H9 (cell line): ENCODE measurements at regions not wholly inside any gene's neighbourhood (a gene's known extent, or its start where the extent isn't known, plus 50 kb on each side); places are given as distances from the start of the nearest gene placed in this dataset.

Experiments used
- DNase-seq: peaks from one replicate; pipeline ENCODE4 v3.0.0-alpha.2; 2017
- H2AFZ ChIP-seq: one replicate; pipeline ENCODE4 v1.6.1; 2013; ENCODE audit warnings: mild to moderate bottlenecking, low read length, control low read depth, moderate library complexity
- H2AK5ac ChIP-seq: 2 replicates; pipeline ENCODE4 v1.6.1; 2013; ENCODE audit warnings: low read length, control low read depth, mixed read lengths; ENCODE audit not compliant: insufficient read length
- H2BK120ac ChIP-seq: one replicate; pipeline ENCODE4 v1.6.1; 2013; ENCODE audit warnings: low read depth, mild to moderate bottlenecking, low read length, control low read depth, inconsistent platforms; ENCODE audit not compliant: poor library complexity, severe bottlenecking
- H2BK12ac ChIP-seq: 2 replicates; pipeline ENCODE4 v1.6.1; 2013; ENCODE audit warnings: low read length, control low read depth, mixed read lengths, low read depth; ENCODE audit not compliant: insufficient read length
- H2BK15ac ChIP-seq: 2 replicates; pipeline ENCODE4 v1.6.1; 2013; ENCODE audit warnings: low read depth, low read length, control low read depth
- H2BK20ac ChIP-seq: one replicate; pipeline ENCODE4 v1.6.1; 2013; ENCODE audit warnings: low read depth, mild to moderate bottlenecking, low read length, control low read depth, inconsistent platforms; ENCODE audit not compliant: poor library complexity, severe bottlenecking
- H2BK5ac ChIP-seq: 2 replicates; pipeline ENCODE4 v1.6.1; 2013; ENCODE audit warnings: low read length, control low read depth, mixed read lengths; ENCODE audit not compliant: insufficient read length
- H3K14ac ChIP-seq: 2 replicates; pipeline ENCODE4 v1.6.1; 2013; ENCODE audit warnings: low read length, control low read depth; ENCODE audit not compliant: insufficient read depth
- H3K18ac ChIP-seq: 2 replicates; pipeline ENCODE4 v1.6.1; 2013; ENCODE audit warnings: low read depth, mild to moderate bottlenecking, mixed read lengths, low read length, control low read depth; ENCODE audit not compliant: insufficient read length
- H3K23ac ChIP-seq: 2 replicates; pipeline ENCODE4 v1.6.1; 2013; ENCODE audit warnings: low read length, control low read depth, mixed read lengths, low read depth; ENCODE audit not compliant: insufficient read length
- H3K23me2 ChIP-seq: 2 replicates; pipeline ENCODE4 v1.6.1; 2013; ENCODE audit warnings: low read depth, mild to moderate bottlenecking, mixed read lengths, low read length, control low read depth; ENCODE audit not compliant: insufficient read length, poor library complexity, severe bottlenecking
- H3K27ac ChIP-seq: 2 replicates; pipeline ENCODE4 v1.5.1; 2013; ENCODE audit warnings: low read length, control low read depth, mixed read lengths, low read depth; ENCODE audit not compliant: insufficient read length
- H3K27me3 ChIP-seq: 2 replicates; pipeline ENCODE4 v1.6.1; 2013; ENCODE audit warnings: low read length, control low read depth, inconsistent platforms; ENCODE audit not compliant: insufficient read depth
- H3K4ac ChIP-seq: 2 replicates; pipeline ENCODE4 v1.6.1; 2013; ENCODE audit warnings: low read depth, mild to moderate bottlenecking, control low read depth, inconsistent platforms, low read length, moderate library complexity
- H3K4me1 ChIP-seq: 2 replicates; pipeline ENCODE4 v1.6.1; 2013; ENCODE audit warnings: low read length, control low read depth, inconsistent platforms; ENCODE audit not compliant: insufficient read depth
- H3K4me2 ChIP-seq: 2 replicates; pipeline ENCODE4 v1.6.1; 2013; ENCODE audit warnings: low read length, control low read depth, mixed read lengths; ENCODE audit not compliant: insufficient read length, insufficient read depth
- H3K56ac ChIP-seq: 2 replicates; pipeline ENCODE4 v1.6.1; 2013; ENCODE audit warnings: low read depth, mild to moderate bottlenecking, mixed read lengths, low read length, control low read depth; ENCODE audit not compliant: insufficient read length
- H3K79me1 ChIP-seq: 2 replicates; pipeline ENCODE4 v1.6.1; 2013; ENCODE audit warnings: low read depth, mild to moderate bottlenecking, moderate library complexity, low read length, control low read depth, inconsistent platforms; ENCODE audit not compliant: insufficient read depth, poor library complexity, severe bottlenecking
- H3K79me2 ChIP-seq: 2 replicates; pipeline ENCODE4 v1.6.1; 2013; ENCODE audit warnings: low read length, control low read depth, inconsistent platforms; ENCODE audit not compliant: insufficient read depth
- H3K9ac ChIP-seq: 2 replicates; pipeline ENCODE4 v1.6.1; 2013; ENCODE audit warnings: low read length, control low read depth, mixed read lengths; ENCODE audit not compliant: insufficient read length; ENCODE audit errors: extremely low read depth
- H3K9me3 ChIP-seq: one replicate; pipeline ENCODE4 v1.6.1; 2013; ENCODE audit warnings: low read depth, low read length, inconsistent platforms; ENCODE audit not compliant: control insufficient read depth
- H3T11ph ChIP-seq: one replicate; pipeline ENCODE4 v1.6.1; 2013; ENCODE audit warnings: mild to moderate bottlenecking, low read length, control low read depth, inconsistent platforms
- H4K20me1 ChIP-seq: one replicate; pipeline ENCODE4 v1.6.1; 2013; ENCODE audit not compliant: control insufficient read depth, insufficient read length, insufficient read depth
- H4K5ac ChIP-seq: 2 replicates; pipeline ENCODE4 v1.6.1; 2013; ENCODE audit warnings: low read depth, mild to moderate bottlenecking, mixed read lengths, low read length, control low read depth; ENCODE audit not compliant: insufficient read length
- H4K8ac ChIP-seq: replicated peaks from 2 replicates; pipeline ENCODE4 v1.6.1; 2013; ENCODE audit warnings: low read length, control low read depth, mixed read lengths, low read depth; ENCODE audit not compliant: insufficient read length
- H4K91ac ChIP-seq: 2 replicates; pipeline ENCODE4 v1.6.1; 2013; ENCODE audit warnings: low read depth, mild to moderate bottlenecking, moderate library complexity, mixed read lengths, low read length, control low read depth; ENCODE audit not compliant: insufficient read length
- H3K27ac Mint-ChIP-seq, 3 experiments: 2 replicates in 2 of 3; 3 replicates in 1 of 3; pipeline ENCODE4 v1.8.0; 2020 to 2021; ENCODE audit warnings: mixed read lengths in 3 of 3, mild to moderate bottlenecking in 1 of 3, moderate library complexity in 1 of 3
- H3K27me3 Mint-ChIP-seq: 2 replicates; pipeline ENCODE4 v1.8.0; 2021; ENCODE audit warnings: low read depth, mild to moderate bottlenecking, moderate library complexity, mixed read lengths
- H3K36me3 Mint-ChIP-seq, 3 experiments: 2 replicates in 2 of 3; 3 replicates in 1 of 3; pipeline ENCODE4 v1.8.0; 2020 to 2021; ENCODE audit warnings: low read depth in 3 of 3, mixed read lengths in 3 of 3; ENCODE audit not compliant: insufficient read depth in 1 of 3
- H3K4me1 Mint-ChIP-seq, 2 experiments: 2 replicates each; pipeline ENCODE4 v1.8.0; 2020; ENCODE audit warnings: mixed read lengths in 2 of 2
- H3K4me3 Mint-ChIP-seq, 2 experiments: 2 replicates in 1 of 2; 3 replicates in 1 of 2; pipeline ENCODE4 v1.8.0; 2020 to 2021; ENCODE audit warnings: mild to moderate bottlenecking in 2 of 2, mixed read lengths in 2 of 2, moderate library complexity in 1 of 2
- H3K9me3 Mint-ChIP-seq, 2 experiments: 2 replicates in 1 of 2; 3 replicates in 1 of 2; pipeline ENCODE4 v1.8.0; 2020; ENCODE audit warnings: mild to moderate bottlenecking in 2 of 2, mixed read lengths in 2 of 2, moderate library complexity in 1 of 2
- WGBS: extraction: QIAGEN DNeasy Blood & Tissue Kit; methylation state at CpG from one replicate; pipeline ENCODE4 v1.1.7; 2013; ENCODE audit warnings: missing lambda C conversion rate, low lambda C conversion rate, mixed read lengths; ENCODE audit not compliant: insufficient read length; ENCODE audit errors: extremely low coverage; 5-methylcytosine and 5-hydroxymethylcytosine counted together
- TF ChIP-seq, protein P1 (sequence below): fragments of 200-600 bp; sonication (generic); conservative IDR thresholded peaks from 3 replicates; pipeline ENCODE4 v1.8.0; 2021; ENCODE audit warnings: antibody characterized with exemption, mild to moderate bottlenecking

DNA sequence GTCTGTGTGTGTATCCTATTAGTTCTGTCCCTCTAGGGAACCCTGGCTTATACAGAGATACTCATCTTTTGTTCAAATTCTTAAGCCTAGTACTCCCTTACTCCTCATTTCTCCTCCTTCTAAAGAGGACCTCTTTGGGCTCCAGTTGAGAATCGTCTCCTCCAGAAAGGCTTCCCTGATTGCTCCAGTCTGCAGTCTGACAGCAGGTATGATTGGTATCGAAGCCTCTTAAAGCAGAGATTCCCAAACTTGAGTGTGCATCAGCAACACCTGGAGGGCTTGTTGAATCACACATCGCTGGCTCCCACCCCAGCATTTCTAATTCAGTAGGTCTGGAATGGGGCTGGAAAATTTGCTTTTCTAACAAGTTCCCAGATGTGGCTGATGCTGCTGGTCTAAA lies 60.9 kb upstream of the NMNAT3 start:
- Mint-ChIP-seq H3K4me3 (no peak overlapping the region), H3K27me3 (peaks cover 16% of the 10 kb centered on the region), H3K36me3 (no peaks in the 10 kb centered on the region), H3K27ac (no peak overlapping the region), H3K9me3 (no peaks in the 10 kb centered on the region; a peak in 1 of 5 replicates), H3K4me1 (no peaks in the 10 kb centered on the region)
- Histone ChIP-seq H2BK5ac (no peak overlapping the region), H4K20me1 (no peaks in the 10 kb centered on the region), H3K4ac (no peak overlapping the region), H3K27me3 (no peaks in the 10 kb centered on the region), H3K56ac (no peak overlapping the region), H3T11ph (no peak overlapping the region), H3K14ac (no peak overlapping the region), H4K5ac (no peak overlapping the region), H4K8ac (no peak overlapping the region), H3K9me3 (no peaks in the 10 kb centered on the region), H3K27ac (no peak overlapping the region), H3K4me1 (no peaks in the 10 kb centered on the region), H3K79me2 (no peaks in the 10 kb centered on the region), H2BK20ac (no peak overlapping the region), H3K9ac (no peak overlapping the region), H3K4me2 (no peak overlapping the region), H2AFZ (no peak overlapping the region), H2BK15ac (no peak overlapping the region), H2BK120ac (no peak overlapping the region), H4K91ac (no peak overlapping the region), H3K23me2 (no peaks in the 10 kb centered on the region), H2BK12ac (no peak overlapping the region), H3K23ac (no peak overlapping the region), H2AK5ac (no peak overlapping the region), H3K79me1 (no peaks in the 10 kb centered on the region), H3K18ac (no peak overlapping the region)
- TF ChIP-seq, protein P1, sequence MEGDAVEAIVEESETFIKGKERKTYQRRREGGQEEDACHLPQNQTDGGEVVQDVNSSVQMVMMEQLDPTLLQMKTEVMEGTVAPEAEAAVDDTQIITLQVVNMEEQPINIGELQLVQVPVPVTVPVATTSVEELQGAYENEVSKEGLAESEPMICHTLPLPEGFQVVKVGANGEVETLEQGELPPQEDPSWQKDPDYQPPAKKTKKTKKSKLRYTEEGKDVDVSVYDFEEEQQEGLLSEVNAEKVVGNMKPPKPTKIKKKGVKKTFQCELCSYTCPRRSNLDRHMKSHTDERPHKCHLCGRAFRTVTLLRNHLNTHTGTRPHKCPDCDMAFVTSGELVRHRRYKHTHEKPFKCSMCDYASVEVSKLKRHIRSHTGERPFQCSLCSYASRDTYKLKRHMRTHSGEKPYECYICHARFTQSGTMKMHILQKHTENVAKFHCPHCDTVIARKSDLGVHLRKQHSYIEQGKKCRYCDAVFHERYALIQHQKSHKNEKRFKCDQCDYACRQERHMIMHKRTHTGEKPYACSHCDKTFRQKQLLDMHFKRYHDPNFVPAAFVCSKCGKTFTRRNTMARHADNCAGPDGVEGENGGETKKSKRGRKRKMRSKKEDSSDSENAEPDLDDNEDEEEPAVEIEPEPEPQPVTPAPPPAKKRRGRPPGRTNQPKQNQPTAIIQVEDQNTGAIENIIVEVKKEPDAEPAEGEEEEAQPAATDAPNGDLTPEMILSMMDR, result no peak
- no CpG with 5 or more reads among the region's 3 CpGs for WGBS
- no peak for DNase-seq
